GM12874 (cell line): ENCODE measurements at regions not wholly inside any gene's neighbourhood (a gene's known extent, or its start where the extent isn't known, plus 50 kb on each side); places are given as distances from the start of the nearest gene placed in this dataset.

Experiments
- TF ChIP-seq, protein P1 (sequence below): IDR thresholded peaks from 2 replicates; pipeline ENCODE4 v1.5.1; 2011; ENCODE audit warnings: low read depth, mild to moderate bottlenecking, control low read depth, low read length, moderate library complexity; ENCODE audit not compliant: insufficient read depth

DNA sequence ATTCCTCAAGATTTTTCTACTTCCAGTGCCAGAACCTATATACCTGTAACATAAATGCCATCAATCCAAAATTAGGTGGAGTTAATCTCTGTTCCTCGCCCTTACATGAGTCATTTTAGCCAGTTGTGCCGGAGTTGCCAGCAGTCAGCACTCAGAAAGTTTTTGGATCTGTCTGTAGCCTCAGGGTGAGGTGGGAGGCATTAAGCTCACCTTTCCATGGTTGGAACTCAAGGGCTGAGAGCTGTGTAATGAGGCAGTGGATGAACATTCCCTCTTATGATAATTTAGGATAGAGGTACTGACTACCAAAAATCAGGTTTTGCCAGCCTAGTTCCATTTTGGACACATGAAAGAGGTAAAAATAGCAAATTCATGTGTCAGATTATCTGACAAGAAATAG lies 1553.1 kb upstream of the ADGRL3 start:
- TF ChIP-seq, protein P1, sequence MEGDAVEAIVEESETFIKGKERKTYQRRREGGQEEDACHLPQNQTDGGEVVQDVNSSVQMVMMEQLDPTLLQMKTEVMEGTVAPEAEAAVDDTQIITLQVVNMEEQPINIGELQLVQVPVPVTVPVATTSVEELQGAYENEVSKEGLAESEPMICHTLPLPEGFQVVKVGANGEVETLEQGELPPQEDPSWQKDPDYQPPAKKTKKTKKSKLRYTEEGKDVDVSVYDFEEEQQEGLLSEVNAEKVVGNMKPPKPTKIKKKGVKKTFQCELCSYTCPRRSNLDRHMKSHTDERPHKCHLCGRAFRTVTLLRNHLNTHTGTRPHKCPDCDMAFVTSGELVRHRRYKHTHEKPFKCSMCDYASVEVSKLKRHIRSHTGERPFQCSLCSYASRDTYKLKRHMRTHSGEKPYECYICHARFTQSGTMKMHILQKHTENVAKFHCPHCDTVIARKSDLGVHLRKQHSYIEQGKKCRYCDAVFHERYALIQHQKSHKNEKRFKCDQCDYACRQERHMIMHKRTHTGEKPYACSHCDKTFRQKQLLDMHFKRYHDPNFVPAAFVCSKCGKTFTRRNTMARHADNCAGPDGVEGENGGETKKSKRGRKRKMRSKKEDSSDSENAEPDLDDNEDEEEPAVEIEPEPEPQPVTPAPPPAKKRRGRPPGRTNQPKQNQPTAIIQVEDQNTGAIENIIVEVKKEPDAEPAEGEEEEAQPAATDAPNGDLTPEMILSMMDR = no peak

DNA sequence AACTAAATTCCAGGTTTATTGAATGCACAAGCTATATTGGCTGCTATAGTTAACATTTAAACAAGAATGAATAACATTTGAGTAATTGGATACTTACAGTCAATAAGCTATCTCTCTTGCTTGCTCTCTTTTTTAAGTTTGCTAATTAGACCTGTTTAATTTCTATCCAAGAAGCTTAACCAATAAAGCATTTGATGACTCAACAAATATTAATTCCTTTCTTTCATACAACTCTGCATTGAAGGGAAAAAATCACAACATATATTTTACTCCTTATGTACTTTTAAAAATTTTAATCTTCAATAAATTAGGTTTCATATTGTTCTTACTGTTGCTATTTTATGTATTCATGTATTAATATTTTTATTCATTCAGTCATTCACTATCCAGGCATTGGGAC lies 1552.6 kb upstream of the ADGRL3 start:
- TF ChIP-seq, protein P1 = no peak

DNA sequence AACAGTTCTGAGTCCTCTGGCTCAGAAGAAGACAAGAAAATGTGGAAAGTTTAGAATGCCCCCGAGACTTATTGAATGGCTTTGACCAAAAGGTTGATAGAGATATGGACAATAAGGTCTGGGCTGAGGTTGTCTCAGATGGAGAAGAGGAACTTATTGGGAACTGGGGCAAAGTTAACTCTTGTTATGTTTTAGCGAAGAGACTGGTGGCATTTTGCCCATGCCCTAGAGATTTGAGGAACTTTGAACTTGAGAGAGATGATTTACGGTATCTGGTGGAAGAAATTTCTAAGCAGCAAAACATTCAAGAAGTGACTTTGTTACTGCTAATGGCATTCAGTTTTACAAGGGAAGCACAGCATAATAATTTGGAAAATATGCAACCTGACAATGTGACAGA lies 1549.3 kb upstream of the ADGRL3 start:
- TF ChIP-seq, protein P1 = no peak

DNA sequence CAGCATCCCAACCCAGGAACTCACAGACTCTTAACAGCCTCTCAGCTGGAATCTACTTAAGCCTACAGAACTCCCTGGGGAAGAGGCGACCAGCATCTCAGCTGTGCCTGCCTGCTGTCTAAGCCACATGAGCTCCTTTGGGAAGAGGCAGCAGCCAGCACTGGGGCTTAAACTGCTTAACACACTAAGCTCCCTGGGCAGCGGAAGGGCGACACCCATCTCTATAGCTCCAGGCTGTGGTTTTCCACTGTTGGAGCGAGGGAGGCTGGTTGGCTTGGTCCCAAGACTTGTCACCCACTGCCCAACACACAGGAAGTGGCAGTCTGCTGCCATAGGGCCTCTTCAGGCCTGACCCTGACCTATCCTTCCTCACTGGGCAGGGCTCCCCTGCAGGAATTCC lies 1544.1 kb upstream of the ADGRL3 start:
- TF ChIP-seq, protein P1 = no peak

DNA sequence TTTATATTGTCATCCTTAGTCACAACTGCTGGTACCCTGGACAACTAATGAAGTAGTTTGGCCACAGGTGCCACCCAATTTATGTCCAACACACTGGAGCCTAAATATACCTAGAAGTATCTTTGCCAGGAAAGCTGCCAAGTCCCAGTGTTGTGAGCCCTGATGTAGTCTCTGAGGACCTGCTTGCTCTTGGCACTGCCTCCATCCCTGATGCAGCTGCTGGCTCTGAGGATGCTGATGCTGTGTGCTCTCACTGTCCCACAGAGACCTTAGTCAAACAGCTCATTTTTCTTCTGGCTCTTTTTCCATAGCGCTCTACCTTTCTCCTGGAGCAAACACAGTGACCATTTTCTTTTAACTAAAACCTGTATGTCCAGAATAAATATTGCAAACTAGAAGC lies 1535.4 kb upstream of the ADGRL3 start:
- TF ChIP-seq, protein P1 = no peak

DNA sequence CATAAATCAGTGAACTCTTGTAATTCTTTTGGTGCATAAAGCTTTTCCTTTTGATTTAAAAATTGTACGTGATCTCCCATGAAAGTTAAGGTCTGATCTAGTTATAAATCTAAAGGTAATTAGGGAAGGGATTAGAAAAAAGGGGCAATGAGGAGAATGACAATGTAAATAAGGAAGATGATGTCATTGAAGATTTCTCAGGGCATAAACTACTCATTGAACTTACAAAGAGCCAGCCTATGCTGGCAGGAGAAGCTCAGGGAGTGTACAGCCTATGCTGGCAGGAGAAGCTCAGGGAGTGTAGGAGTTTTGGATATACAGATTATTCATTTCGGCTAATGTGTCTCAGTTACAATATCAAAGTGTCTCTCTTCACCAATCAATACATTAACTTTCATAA lies 1533.5 kb upstream of the ADGRL3 start:
- TF ChIP-seq, protein P1 = no peak

DNA sequence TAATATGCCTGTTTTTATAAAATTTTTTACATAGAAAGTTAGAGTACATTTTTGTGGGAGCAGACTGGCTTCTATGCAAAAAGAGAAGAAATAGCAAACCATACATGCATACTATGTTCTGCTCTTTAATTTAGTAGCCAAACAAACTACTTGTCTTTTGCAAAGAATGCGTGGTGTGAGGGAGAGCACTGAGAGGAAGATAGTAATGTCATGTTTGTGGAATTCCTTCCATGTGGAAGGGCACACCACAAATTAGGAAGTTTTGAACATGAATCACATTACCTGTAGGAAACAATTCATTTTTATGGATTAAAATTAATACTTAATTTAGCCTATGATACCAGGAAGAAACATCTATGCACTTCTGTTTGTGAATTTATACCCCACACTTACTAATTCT lies 1529.1 kb upstream of the ADGRL3 start:
- TF ChIP-seq, protein P1 = no peak

DNA sequence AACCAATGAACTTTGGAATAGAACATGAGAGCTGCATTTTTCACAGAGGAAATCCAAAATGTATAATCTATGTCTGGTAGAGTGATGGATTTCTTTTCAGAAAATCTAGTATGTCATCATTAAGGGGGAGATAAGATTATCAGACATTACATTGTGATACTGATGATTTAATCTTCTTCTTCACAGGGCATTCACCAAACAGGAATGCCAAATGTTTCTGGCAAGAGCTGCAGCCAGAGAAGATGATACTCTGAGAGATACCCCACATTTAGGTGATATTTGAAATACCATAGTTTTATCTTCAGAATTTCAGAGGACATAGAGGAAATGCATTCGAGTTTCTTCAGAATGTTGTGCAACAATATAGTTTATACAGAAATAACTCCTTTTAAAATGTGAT lies 1523.7 kb upstream of the ADGRL3 start:
- TF ChIP-seq, protein P1 = no peak
